MG63 (cell line): ENCODE measurements at regions not wholly inside any gene's neighbourhood (a gene's known extent, or its start where the extent isn't known, plus 50 kb on each side); places are given as distances from the start of the nearest gene placed in this dataset.

ENCODE experiments used
- DNase-seq: peaks from one replicate; pipeline ENCODE4 v3.0.0-alpha.2; 2020
- H3K27me3 ChIP-seq: fragments of 250-450 bp; sonication (Bioruptor Pico); 2 replicates; pipeline ENCODE4 v1.5.1; 2020; ENCODE audit warnings: mild to moderate bottlenecking, moderate library complexity
- H3K36me3 ChIP-seq: fragments of 250-450 bp; sonication (Bioruptor Pico); 2 replicates; pipeline ENCODE4 v1.5.1; 2020; ENCODE audit warnings: mild to moderate bottlenecking, moderate library complexity
- H3K4me3 ChIP-seq: fragments of 250-450 bp; sonication (Bioruptor Pico); 2 replicates; pipeline ENCODE4 v1.5.1; 2020; ENCODE audit warnings: mild to moderate bottlenecking, moderate library complexity
- H3K9me3 ChIP-seq: fragments of 250-450 bp; sonication (Bioruptor Pico); 2 replicates; pipeline ENCODE4 v1.5.1; 2020; ENCODE audit warnings: mild to moderate bottlenecking, moderate library complexity

DNA sequence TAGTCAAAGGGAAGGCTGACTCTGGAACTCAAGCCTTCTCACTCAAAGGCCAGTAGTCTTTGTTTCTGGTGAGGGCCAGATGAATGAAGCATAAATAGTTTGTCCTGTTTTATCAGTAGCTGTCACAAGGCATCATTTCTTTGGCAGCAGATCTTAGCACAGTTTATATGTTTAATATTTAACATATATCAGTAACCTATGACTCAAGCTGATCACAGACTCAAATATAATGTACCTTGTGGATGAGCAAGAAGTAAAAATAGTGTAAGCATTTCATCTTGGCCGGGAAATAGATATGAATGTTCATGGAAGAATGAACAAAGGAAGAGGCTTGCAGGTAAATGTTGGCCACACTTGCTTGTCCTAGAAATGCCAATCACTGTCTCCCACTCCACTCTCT lies 158.3 kb upstream of the BMP4 start:
- H3K4me3 ChIP-seq = no peak overlapping the region
- DNase-seq = no peak
- H3K36me3 ChIP-seq = no peaks in the 10 kb centered on the region
- H3K9me3 ChIP-seq = no peaks in the 10 kb centered on the region
- H3K27me3 ChIP-seq = no peaks in the 10 kb centered on the region

DNA sequence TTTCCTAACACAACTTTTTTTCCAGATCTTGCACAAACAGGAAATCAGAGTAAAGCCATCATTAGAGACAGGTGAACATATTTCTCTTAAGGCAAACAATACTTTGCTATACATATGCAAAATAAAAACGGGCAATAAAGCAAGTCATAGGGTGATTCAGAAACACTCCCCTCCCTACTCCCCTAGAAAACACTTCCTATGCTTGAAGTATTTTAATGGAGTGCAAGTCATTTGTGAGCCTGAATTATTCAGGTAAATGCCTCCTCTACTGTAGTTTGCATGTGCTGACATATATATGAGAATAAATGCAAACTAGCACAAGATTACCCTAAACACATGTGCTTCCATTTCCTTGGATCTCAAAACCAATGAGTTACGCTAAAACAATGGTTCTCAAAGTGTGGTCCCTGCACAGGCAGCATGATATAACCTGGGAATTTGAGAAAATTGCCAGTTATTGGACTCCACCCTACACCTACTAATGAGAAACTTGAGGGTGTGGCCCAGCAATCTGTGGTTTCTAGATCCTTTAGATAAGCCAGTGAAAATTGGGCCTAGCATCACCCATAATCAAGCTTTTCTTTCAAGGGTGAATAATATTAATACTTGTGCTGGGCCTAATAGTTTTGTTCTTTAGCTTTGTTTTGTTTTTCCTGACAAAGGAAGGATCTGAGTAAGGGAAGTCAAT lies 159.7 kb upstream of the BMP4 start:
- Histone ChIP-seq H3K4me3 (no peak overlapping the region), H3K9me3 (no peaks in the 10 kb centered on the region), H3K27me3 (no peaks in the 10 kb centered on the region), H3K36me3 (no peaks in the 10 kb centered on the region)
- DNase-seq = no peak

DNA sequence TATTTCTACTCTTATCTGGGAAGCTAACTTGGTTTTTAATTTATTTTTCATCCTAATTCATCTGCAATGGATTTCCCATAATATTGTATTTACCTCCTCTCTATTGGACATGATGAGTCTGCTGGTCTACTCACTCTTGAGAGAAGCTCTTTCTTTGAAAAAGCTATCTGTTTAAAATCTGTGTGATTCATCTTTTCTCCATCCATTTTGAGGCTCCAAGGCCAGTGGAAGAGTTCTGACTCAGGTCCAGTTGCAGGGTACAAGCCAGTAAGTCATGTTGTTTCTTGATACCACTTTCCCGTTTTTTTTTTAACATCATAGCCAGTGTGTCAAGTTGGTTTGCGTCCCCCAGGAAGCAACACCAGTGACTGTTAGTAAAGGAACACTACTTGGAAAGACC lies 160.3 kb upstream of the BMP4 start:
- Histone ChIP-seq H3K9me3 (no peaks in the 10 kb centered on the region), H3K4me3 (no peak overlapping the region), H3K36me3 (no peaks in the 10 kb centered on the region), H3K27me3 (no peaks in the 10 kb centered on the region)
- DNase-seq = no peak

DNA sequence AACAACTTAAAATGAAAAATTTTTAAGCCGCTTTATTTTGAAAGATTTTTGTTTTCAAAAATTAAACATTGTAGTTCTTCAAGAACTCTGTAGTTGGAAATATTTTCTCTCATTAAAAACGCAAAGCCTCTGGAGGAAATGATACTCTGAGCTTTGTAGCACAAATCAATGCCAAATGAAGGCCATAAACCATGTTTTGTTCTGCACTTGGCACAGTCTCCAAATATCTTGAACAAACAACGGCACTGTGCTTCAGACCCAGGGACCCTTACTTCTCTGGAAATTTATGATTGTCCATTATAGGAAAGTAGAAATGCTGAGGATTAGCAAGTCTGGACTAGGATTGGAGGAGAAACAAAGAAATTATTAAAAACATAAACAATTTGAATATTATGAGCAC lies 160.8 kb upstream of the BMP4 start:
- H3K9me3 ChIP-seq = no peaks in the 10 kb centered on the region

DNA sequence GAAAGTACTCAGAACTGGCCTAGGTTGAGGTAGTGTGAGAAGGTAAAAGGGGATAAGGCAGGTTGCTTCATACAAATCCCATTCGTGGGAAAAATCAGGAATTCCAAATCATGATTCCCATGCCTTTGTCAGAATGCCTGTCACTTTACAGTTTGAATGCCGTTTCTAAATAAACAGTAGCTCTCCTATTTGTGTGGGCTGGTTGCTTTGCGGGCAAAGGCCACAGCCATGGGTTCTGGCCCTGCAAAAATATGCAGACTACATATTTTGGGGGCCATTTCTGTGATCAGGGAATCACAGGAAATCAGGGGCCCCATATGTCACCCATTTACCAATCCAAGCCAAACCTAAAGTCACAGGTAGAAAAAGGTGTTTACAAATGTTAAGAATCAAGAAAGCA lies 161.3 kb upstream of the BMP4 start:
- H3K27me3 ChIP-seq = no peaks in the 10 kb centered on the region
- no peak overlapping the region for H3K4me3 ChIP-seq
- H3K36me3 ChIP-seq = no peaks in the 10 kb centered on the region
- H3K9me3 ChIP-seq = no peaks in the 10 kb centered on the region
- DNase-seq = no peak

More for the DNA sequence above, 160.8 kb upstream of the BMP4 start:
- Histone ChIP-seq H3K36me3 (no peaks in the 10 kb centered on the region), H3K4me3 (no peak overlapping the region), H3K27me3 (no peaks in the 10 kb centered on the region)
- no peak for DNase-seq

DNA sequence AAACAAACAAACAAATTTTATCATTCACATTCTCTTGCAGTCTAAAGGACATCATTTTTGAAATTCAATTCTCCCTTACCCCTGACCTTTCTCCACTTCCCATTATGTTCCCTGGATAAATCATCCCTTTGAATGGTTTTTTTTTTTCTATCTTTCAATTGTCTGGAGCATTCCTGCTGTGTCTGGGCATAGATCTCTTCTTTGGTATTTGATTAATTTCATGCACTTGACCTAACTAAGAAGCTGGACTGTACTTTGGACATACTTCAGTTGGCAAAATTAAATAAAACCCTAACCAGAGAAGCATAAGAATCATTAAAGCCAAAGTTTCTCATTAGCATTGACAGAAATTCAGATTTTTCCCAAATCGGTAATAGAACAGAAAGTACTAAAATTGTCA lies 163.6 kb upstream of the BMP4 start:
- DNase-seq = no peak
- Histone ChIP-seq H3K4me3 (no peak overlapping the region), H3K27me3 (no peaks in the 10 kb centered on the region), H3K9me3 (no peaks in the 10 kb centered on the region), H3K36me3 (no peaks in the 10 kb centered on the region)

DNA sequence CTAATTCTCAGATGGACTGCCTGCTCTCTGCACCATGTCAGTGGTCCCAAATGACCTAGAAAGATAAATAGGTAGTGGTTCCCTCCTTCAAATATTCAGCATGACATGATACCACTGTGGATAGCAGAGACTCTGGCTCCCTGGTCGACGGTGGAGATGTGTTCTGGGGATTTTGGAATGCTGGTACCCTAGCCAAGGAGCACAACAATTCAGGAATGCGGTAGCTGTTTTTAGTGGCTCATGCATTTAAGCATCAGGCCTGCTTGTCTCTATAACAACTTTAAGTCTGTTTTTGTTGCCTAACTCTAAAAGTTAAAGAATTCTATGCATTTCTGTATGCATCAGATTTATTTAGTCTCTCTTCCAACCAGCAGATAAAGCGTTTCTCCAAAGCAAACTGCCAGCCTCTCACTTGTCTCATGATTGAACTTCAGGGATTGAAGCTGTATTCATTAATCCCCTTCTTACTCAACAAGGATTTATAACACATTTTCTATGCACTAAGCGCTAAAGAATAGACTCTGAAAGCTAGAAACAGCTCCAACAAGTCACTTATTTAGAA lies 164.9 kb upstream of the BMP4 start:
- Histone ChIP-seq H3K27me3 (no peaks in the 10 kb centered on the region), H3K36me3 (no peaks in the 10 kb centered on the region), H3K4me3 (no peak overlapping the region), H3K9me3 (no peaks in the 10 kb centered on the region)
- no peak for DNase-seq

DNA sequence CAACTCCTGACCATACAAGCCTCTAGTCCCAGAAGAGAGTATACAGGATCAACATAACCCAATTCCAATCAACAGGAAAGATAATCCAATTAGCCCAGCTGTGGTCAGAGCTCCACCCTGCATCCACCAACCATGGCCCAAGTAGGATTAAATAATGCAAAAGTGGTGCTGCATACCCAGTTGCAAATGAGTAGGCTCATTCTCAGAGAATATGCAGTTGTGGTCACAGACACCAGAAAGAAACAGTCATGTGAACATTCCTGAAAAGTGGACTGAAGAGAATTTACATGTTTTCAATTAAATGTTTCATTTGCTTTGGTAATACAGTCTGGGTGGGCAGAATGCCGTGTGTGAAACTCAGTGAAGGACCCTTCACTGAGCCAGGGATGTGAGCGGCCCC lies 167.2 kb upstream of the BMP4 start:
- H3K4me3 ChIP-seq = no peak overlapping the region
- H3K9me3 ChIP-seq = no peaks in the 10 kb centered on the region
- H3K36me3 ChIP-seq = no peaks in the 10 kb centered on the region
- DNase-seq = no peak
- no peaks in the 10 kb centered on the region for H3K27me3 ChIP-seq

DNA sequence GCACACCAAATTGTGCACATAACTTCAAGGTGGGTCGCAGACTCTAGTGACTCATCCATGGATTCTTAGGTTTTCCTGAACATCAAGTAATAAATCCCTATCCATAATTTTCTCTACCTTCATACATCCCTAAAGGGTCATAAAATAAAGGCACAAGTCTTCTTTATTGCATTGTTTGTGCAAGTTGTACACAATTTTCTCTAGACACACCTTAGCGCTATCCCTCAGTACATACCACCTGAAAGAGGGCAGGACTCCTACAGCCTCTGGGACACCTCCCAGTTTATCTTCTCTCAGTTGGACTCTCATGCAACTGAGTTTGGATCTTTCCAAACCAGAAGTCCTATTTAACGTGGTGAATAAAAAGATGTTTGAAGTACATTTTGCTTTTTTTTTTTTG lies 168.5 kb upstream of the BMP4 start:
- no peak for DNase-seq
- no peak overlapping the region for H3K4me3 ChIP-seq
- no peaks in the 10 kb centered on the region for H3K27me3 ChIP-seq
- H3K36me3 ChIP-seq = no peaks in the 10 kb centered on the region
- no peaks in the 10 kb centered on the region for H3K9me3 ChIP-seq

DNA sequence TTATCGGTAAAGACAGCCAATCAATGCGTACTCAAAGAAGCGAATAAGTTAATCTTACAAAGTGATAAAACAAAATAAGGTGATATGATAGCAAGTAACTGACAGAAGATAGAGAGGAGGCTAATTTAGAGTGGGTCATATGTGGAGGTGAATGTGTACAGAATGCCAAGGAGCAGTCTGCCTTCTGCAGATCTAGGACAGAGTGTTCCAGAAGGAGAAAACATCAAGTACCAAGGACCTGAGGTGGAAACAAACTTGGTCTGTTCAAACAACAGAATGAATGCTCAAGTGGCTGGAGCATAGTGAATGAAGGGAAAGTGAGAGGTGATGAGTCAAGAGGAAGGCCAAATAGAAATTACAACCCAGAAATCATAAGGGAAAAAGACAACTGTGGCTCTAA lies 170.3 kb upstream of the BMP4 start:
- Histone ChIP-seq H3K9me3 (no peaks in the 10 kb centered on the region; the same call in 1 of the 2 replicates), H3K27me3 (no peaks in the 10 kb centered on the region)

DNA sequence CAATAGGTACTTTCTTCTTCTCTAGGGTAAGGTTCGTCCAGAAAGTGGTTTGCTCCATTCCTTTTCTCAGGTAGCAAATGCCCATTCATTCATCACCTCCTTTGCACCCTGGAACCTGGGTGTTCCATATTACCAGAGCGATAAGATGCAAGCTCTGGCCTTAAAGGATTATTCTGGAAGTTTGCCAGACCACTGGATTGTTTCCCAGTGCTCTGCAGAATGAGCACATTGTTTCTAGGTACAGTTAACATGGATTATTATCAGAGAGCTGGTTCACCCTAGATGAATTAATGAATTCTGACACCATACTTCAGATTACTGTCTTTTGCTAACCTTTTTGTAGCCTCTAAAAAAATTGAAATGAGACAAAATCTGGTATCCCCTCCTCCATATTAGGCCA lies 170.9 kb upstream of the BMP4 start:
- no peak for DNase-seq
- no peaks in the 10 kb centered on the region; the same call in 1 of the 2 replicates for H3K9me3 ChIP-seq

More for the DNA sequence above, 170.3 kb upstream of the BMP4 start:
- Histone ChIP-seq H3K4me3 (no peak overlapping the region), H3K36me3 (no peaks in the 10 kb centered on the region)
- no peak for DNase-seq

DNA sequence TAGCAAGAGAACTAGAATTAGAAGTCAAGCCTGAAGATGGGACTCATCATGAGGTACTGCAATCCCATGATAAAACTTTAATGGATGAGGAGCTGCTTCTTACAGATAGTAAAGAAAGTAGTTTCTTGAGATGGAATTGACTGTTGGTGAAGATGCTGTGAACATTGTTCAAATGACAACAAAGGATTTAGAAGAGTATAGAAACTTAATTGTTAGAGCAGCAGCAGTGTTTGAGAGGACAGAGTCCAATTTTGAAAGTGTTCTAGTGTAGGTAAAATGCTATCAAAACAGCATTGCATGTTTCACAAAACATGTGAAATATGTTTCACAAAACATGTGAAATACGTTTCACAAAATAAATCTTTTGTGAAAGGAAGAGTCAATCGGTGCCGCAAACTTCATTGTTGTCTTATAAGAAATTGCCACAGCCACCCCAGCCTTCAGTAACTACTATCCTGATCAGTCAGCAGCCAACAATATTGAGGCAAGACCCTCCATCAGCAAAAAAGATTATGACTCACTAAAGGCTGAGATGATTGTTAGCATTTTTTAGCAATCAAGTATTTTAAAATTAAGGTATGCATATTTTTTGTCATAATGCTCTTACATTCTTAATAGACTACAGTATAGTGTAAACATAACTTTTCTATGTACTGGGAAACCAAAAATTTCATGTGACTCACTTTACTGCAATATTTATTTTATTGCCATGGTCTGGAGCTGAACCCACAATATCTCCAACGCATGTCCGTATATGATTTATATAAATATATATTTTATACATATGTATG lies 173.4 kb upstream of the BMP4 start:
- no peaks in the 10 kb centered on the region; the same call in 1 of the 2 replicates for H3K9me3 ChIP-seq
- DNase-seq = no peak
- no peak overlapping the region for H3K4me3 ChIP-seq
- H3K36me3 ChIP-seq = no peaks in the 10 kb centered on the region
- no peaks in the 10 kb centered on the region for H3K27me3 ChIP-seq

More for the DNA sequence above, 170.9 kb upstream of the BMP4 start:
- no peaks in the 10 kb centered on the region for H3K36me3 ChIP-seq
- no peaks in the 10 kb centered on the region for H3K27me3 ChIP-seq
- no peak overlapping the region for H3K4me3 ChIP-seq

DNA sequence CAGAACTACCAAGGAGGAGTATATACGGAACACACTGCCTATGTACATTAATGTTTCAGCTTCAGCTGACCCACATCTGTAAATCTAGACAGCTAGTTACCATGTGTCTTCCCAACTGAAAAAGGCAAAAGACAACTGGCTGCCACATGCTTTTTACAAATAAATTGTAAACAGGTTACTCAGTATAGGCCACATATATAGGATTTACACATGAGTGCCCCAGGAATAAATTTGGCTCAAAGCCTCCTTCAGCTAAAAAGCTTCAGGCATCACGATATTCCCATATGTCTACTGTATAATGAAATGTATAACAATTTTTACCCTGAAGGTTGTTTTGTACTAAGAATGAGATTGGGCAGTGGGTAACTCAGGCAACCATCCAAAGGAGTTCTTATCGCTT lies 175.9 kb upstream of the BMP4 start:
- Histone ChIP-seq H3K4me3 (no peak overlapping the region), H3K9me3 (no peaks in the 10 kb centered on the region; the same call in 1 of the 2 replicates), H3K36me3 (no peaks in the 10 kb centered on the region), H3K27me3 (no peaks in the 10 kb centered on the region)
- DNase-seq = no peak

DNA sequence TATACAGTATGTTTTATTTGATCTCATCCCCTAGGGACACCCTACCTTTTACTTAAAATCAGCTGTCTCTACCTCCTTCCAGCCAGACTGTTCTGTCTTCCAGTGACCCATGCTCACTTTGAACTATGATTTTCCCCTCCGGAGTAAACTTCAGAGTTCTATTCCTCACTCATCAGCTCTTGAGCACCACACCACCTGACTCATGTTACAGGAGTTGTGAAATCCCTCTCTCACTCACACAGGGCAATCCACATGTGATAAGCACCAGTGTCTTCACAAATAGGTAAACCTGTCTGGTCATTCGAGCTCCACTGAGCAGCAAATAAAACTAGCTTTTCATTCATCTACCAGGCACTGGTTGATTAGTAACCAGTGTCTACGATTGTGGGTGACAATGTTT lies 177.3 kb upstream of the BMP4 start:
- Histone ChIP-seq H3K4me3 (no peak overlapping the region), H3K9me3 (no peaks in the 10 kb centered on the region; the same call in 1 of the 2 replicates), H3K36me3 (no peaks in the 10 kb centered on the region), H3K27me3 (no peaks in the 10 kb centered on the region)
- no peak for DNase-seq

DNA sequence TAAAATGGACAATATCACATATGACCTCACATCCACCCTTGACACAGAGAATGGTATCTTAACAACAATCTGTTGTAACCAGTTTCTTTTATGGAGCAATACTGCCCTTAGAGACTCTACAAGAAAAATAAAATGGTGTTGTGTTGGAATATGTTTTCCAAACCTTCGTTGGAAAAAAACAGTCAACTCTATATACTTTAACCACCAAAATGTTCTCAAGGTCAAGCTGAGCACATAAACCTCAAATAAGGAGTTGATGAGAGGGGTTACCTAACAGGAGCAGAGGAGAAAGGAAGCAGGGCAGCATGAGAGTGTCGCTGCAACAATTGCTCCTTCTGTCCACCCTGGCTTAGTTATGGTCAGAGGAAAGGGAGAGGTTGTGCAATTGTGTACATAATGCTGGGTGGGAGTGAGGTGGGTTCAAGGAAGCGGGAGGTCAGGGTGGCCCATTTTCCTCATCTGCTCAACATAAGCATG lies 179.2 kb upstream of the BMP4 start:
- Histone ChIP-seq H3K9me3 (no peaks in the 10 kb centered on the region; the same call in 1 of the 2 replicates), H3K4me3 (no peak overlapping the region), H3K36me3 (no peaks in the 10 kb centered on the region), H3K27me3 (no peaks in the 10 kb centered on the region)
- DNase-seq = no peak

DNA sequence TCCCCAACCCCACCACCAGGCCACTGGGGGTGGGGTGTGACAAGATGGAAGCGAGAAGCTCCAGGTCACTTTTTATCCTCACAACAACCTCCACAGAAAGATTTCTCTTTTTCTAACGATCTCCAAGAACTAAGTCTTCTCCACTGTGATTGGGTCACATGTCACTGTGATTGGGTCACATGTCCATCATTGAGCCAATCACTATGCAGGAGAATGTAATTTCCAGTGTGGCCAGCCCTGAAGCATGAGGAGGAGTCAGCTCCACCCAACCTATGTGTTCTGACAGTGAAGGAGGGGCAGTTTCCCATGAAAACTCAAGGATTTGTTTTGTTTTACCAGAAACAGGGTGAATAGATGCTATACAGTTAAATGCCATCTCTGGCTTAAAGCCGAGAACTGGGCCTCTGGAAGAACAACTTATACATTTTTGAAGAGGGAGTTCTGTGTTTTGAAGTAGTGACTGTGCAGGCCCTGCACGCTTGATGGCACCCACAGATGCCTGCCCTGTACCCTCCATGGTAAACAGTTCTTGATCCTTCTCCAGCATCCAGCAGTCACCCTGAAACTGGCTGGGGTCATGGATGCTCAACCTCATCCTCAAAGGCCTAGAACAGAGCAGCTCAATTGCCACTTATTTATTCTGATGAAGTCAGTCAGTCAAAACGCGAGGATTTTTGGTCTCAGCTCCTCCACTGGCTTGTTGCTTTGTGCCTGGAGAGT lies 180.4 kb upstream of the BMP4 start:
- no peak for DNase-seq

DNA sequence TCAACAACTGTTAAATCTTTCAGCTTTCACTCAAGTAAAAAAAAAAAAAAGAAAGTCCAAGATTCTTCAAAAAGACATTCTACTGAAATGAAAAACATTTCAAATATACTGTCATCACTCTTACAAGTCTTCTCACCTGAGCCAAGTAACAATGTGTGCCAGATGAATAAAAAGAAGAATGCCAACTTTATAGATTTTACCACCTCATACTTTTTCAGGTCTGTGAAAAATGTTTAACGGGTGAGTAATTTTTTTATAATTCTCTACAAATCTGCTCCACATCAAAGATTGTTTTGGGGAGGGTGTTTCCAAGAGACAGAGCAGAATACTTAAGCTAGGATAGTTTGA lies 181.0 kb upstream of the BMP4 start:
- Histone ChIP-seq H3K36me3 (no peaks in the 10 kb centered on the region), H3K9me3 (no peaks in the 10 kb centered on the region)

More for the DNA sequence above, 180.4 kb upstream of the BMP4 start:
- Histone ChIP-seq H3K4me3 (no peak overlapping the region), H3K36me3 (no peaks in the 10 kb centered on the region), H3K9me3 (no peaks in the 10 kb centered on the region), H3K27me3 (no peaks in the 10 kb centered on the region)

More for the DNA sequence above, 181.0 kb upstream of the BMP4 start:
- DNase-seq = no peak
- Histone ChIP-seq H3K4me3 (no peak overlapping the region), H3K27me3 (no peaks in the 10 kb centered on the region)
